ENCODE measurements at regions not wholly inside any gene's neighbourhood (a gene's known extent, or its start where the extent isn't known, plus 50 kb on each side); places are given as distances from the start of the nearest gene placed in this dataset.

GRCh38 chr1:178594133-178594532 lies 81.2 kb downstream of the TEX35 start:
- DNase-seq (no peak), ATAC-seq (ENCODE audit: low read depth) (no peak)
- no peak overlapping the region for H3K4me2 ChIP-seq (ENCODE audit: low read depth, low read length)
- intact Hi-C loops (cut with micrococcal nuclease): no loop called here
- H3K18ac ChIP-seq (ENCODE audit: low read depth, low read length): no peak overlapping the region
- no peaks in the 10 kb centered on the region; the same call in 1 of the 2 replicates for H3K4me1 ChIP-seq (ENCODE audit: control insufficient read depth, insufficient read depth, low read length)
- H2AFZ ChIP-seq (replicated peaks; ENCODE audit: low read length, poor library complexity): peak overlapping the region; percentile 37
- 95% methylated on average over 3 of the region's 5 CpGs; no CpG with 5 or more reads in 1 of the 2 experiments for WGBS, 2 experiments (ENCODE audit: extremely low coverage in 2 of 2, insufficient read length in 1 of 2)
- no peak overlapping the region for H4K5ac ChIP-seq (ENCODE audit: low read depth, low read length)
- H2AK5ac ChIP-seq (ENCODE audit: low read depth, low read length): no peak overlapping the region
- POLR2A ChIA-PET (ENCODE audit: unreplicated experiment): no interaction called here
- no peaks in the 10 kb centered on the region for H3K9me1 ChIP-seq (ENCODE audit: insufficient read depth, low read length)
- H3K14ac ChIP-seq (replicated peaks; ENCODE audit: low read depth, low read length): 0 out of 2 replicates have a peak overlapping the region, but pooled peaks have one; percentile 19
- H3K27me3 ChIP-seq (ENCODE audit: control insufficient read depth, insufficient read depth, low read length): no peaks in the 10 kb centered on the region
- TF ChIP-seq CEBPB (IDR thresholded peaks at IDR 0.05; ENCODE audit: low read depth, low read length) (no peak), MAZ (IDR thresholded peaks at IDR 0.05; ENCODE audit: borderline replicate concordance, low read depth, low read length) (no peak), USF2 (IDR thresholded peaks at IDR 0.05; ENCODE audit: low read depth, low read length) (no peak), MXI1 (IDR thresholded peaks at IDR 0.05; ENCODE audit: borderline replicate concordance, low read depth, low read length) (no peak), RAD21 (IDR thresholded peaks at IDR 0.05; ENCODE audit: low read length) (no peak), CHD1 (IDR thresholded peaks at IDR 0.05; ENCODE audit: low read depth, low read length) (no peak), SMC3 (IDR thresholded peaks at IDR 0.05; ENCODE audit: low read depth, low read length) (no peak), ELK1 (IDR thresholded peaks at IDR 0.05; ENCODE audit: borderline replicate concordance, low read depth, low read length) (no peak), POLR2A (IDR thresholded peaks at IDR 0.05; ENCODE audit: low read depth, low read length) (no peak), RCOR1 (IDR thresholded peaks at IDR 0.05; ENCODE audit: insufficient replicate concordance, low read length) (no peak), BHLHE40 (IDR thresholded peaks at IDR 0.05; ENCODE audit: low read depth, low read length) (no peak), RFX5 (IDR thresholded peaks at IDR 0.05; ENCODE audit: low read depth, low read length) (no peak), CTCF (conservative IDR thresholded peaks at IDR 0.05; ENCODE audit: low read depth, low read length) (no peak), FOS (IDR thresholded peaks at IDR 0.05; ENCODE audit: low read depth, low read length) (no peak), NFE2L2 (IDR thresholded peaks at IDR 0.05; ENCODE audit: low read depth, low read length) (no peak), MAFK (IDR thresholded peaks at IDR 0.05; ENCODE audit: low read depth, low read length) (no peak)
- H2AK9ac ChIP-seq (replicated peaks; ENCODE audit: low read depth, low read length, poor library complexity): no peak overlapping the region
- CTCF ChIA-PET: no interaction called here
- BruUV-seq (replicated peaks): no TSS peak
- dilution Hi-C loops (cut with HindIII; ENCODE audit: low sequenced_read_pairs, unreplicated experiment): no loop called here
- no peak overlapping the region for H3K56ac ChIP-seq (ENCODE audit: extremely low read depth, insufficient read depth, low read length)
- H3K27ac ChIP-seq (ENCODE audit: insufficient read depth, low read length): no peak overlapping the region
- no peak overlapping the region for H3K9ac ChIP-seq (ENCODE audit: low read depth, low read length)
- H4K91ac ChIP-seq (ENCODE audit: insufficient read depth, low read depth, low read length): no peak overlapping the region
- no peaks in the 10 kb centered on the region for H3K79me1 ChIP-seq (ENCODE audit: low read depth in 1 of 2, low read length in 2 of 2)
- peak overlapping the region; percentile 56; the same call in 1 of the 3 replicates for H2BK15ac ChIP-seq (ENCODE audit: low read depth, low read length)
- in situ Hi-C loops (cut with MboI; ENCODE audit: low sequenced_read_pairs): no loop called here
- no peak overlapping the region for H3K23ac ChIP-seq (ENCODE audit: low read depth, low read length)
- H3K36me3 ChIP-seq (ENCODE audit: control insufficient read depth, insufficient read depth, low read length): no peaks in the 10 kb centered on the region
- no peak overlapping the region for H4K8ac ChIP-seq (ENCODE audit: low read depth in 2 of 2, low read length in 2 of 2)
- no peak overlapping the region for H3K4me3 ChIP-seq (ENCODE audit: insufficient read depth, low read depth, low read length)
- H3K9me3 ChIP-seq (ENCODE audit: control insufficient read depth, insufficient read depth, low read length): peaks cover 2% of the 10 kb centered on the region; the same call in 1 of the 2 replicates
- no peak overlapping the region for H3K4ac ChIP-seq (ENCODE audit: low read depth, low read length)
- H2BK120ac ChIP-seq (ENCODE audit: low read depth, low read length): peak overlapping the region; percentile 36; the same call in 1 of the 2 replicates
- H2BK20ac ChIP-seq (ENCODE audit: low read depth, low read length): no peak overlapping the region
- no peak overlapping the region for H2BK5ac ChIP-seq (ENCODE audit: low read depth, low read length, poor library complexity, severe bottlenecking)
- H4K20me1 ChIP-seq (ENCODE audit: insufficient read depth, low read length): no peaks in the 10 kb centered on the region
